ENCODE measurements at regions not wholly inside any gene's neighbourhood (a gene's known extent, or its start where the extent isn't known, plus 50 kb on each side); places are given as distances from the start of the nearest gene placed in this dataset.

GRCh38 chr6:22690446-22690845, 121.1 kb downstream of the HDGFL1 start:
- no peak overlapping the region for H3K27ac ChIP-seq
- no peak for DNase-seq
- no peaks in the 10 kb centered on the region for H3K27me3 ChIP-seq
- WGBS, 2 donors = 96% methylated on average over 2 of the region's 2 CpGs
- TF ChIP-seq POLR2AphosphoS5 (IDR thresholded peaks at IDR 0.05) (no peak), EP300 (IDR thresholded peaks at IDR 0.05) (no peak), CTCF (IDR thresholded peaks at IDR 0.05) (no peak), POLR2A (IDR thresholded peaks at IDR 0.05) (no peak)
- H3K9me3 ChIP-seq = no peaks in the 10 kb centered on the region
- no peaks in the 10 kb centered on the region for H3K36me3 ChIP-seq
- H3K4me1 ChIP-seq = no peaks in the 10 kb centered on the region
- intact Hi-C loops (cut with DNase I) = no loop called here
- H3K4me3 ChIP-seq = no peak overlapping the region

- no peak overlapping the region for H3K4me3 ChIP-seq
- TF ChIP-seq POLR2AphosphoS5 (IDR thresholded peaks at IDR 0.05) = no peak
- no peak for TF ChIP-seq POLR2A (IDR thresholded peaks at IDR 0.05)
- no peak for TF ChIP-seq EP300 (IDR thresholded peaks at IDR 0.05)
- no peak for TF ChIP-seq CTCF (IDR thresholded peaks at IDR 0.05)
- no peak overlapping the region for H3K27ac ChIP-seq
- intact Hi-C loops (cut with DNase I) = no loop called here
- no peaks in the 10 kb centered on the region for H3K27me3 ChIP-seq
- no peaks in the 10 kb centered on the region for H3K36me3 ChIP-seq
- no peaks in the 10 kb centered on the region for H3K9me3 ChIP-seq
- 70 to 83% methylated on average over 1 of the region's 1 CpG for WGBS, 2 donors
- no peaks in the 10 kb centered on the region for H3K4me1 ChIP-seq
- no peak for DNase-seq
These were observed 124.8 kb downstream of the HDGFL1 start for GRCh38 chr6:22694092-22694724.

GRCh38 chr6:22696481-22696880, 127.1 kb downstream of the HDGFL1 start:
- 91 to 92% methylated on average over 4 of the region's 4 CpGs for WGBS, 2 donors

GRCh38 chr6:22697306-22697705, 127.9 kb downstream of the HDGFL1 start:
- Histone ChIP-seq H3K27ac (no peak overlapping the region), H3K4me3 (no peak overlapping the region), H3K27me3 (no peaks in the 10 kb centered on the region), H3K9me3 (no peaks in the 10 kb centered on the region), H3K36me3 (no peaks in the 10 kb centered on the region), H3K4me1 (no peaks in the 10 kb centered on the region)
- TF ChIP-seq POLR2AphosphoS5 (IDR thresholded peaks at IDR 0.05) (no peak), CTCF (IDR thresholded peaks at IDR 0.05) (no peak), EP300 (IDR thresholded peaks at IDR 0.05) (no peak), POLR2A (IDR thresholded peaks at IDR 0.05) (no peak)
- DNase-seq = no peak
- WGBS, 2 donors = 81 to 91% methylated on average over 2 of the region's 2 CpGs
- intact Hi-C loops (cut with DNase I) = no loop called here

More at GRCh38 chr6:22696481-22696880, 127.1 kb downstream of the HDGFL1 start:
- DNase-seq = no peak
- no peaks in the 10 kb centered on the region for H3K27me3 ChIP-seq
- H3K4me1 ChIP-seq = no peaks in the 10 kb centered on the region
- H3K4me3 ChIP-seq = no peak overlapping the region
- no peak overlapping the region for H3K27ac ChIP-seq
- TF ChIP-seq POLR2A (IDR thresholded peaks at IDR 0.05) (no peak), EP300 (IDR thresholded peaks at IDR 0.05) (no peak), CTCF (IDR thresholded peaks at IDR 0.05) (no peak), POLR2AphosphoS5 (IDR thresholded peaks at IDR 0.05) (no peak)
- intact Hi-C loops (cut with DNase I) = no loop called here
- H3K36me3 ChIP-seq = no peaks in the 10 kb centered on the region
- no peaks in the 10 kb centered on the region for H3K9me3 ChIP-seq

GRCh38 chr6:22699151-22699550, 129.8 kb downstream of the HDGFL1 start:
- intact Hi-C loops (cut with DNase I) = no loop called here
- 69 to 78% methylated on average over 6 of the region's 6 CpGs for WGBS, 2 donors
- H3K9me3 ChIP-seq = no peaks in the 10 kb centered on the region
- no peaks in the 10 kb centered on the region for H3K27me3 ChIP-seq
- no peak for DNase-seq
- no peak overlapping the region for H3K4me3 ChIP-seq
- H3K27ac ChIP-seq = no peak overlapping the region
- TF ChIP-seq POLR2A (IDR thresholded peaks at IDR 0.05) = no peak
- TF ChIP-seq POLR2AphosphoS5 (IDR thresholded peaks at IDR 0.05) = no peak
- TF ChIP-seq CTCF (IDR thresholded peaks at IDR 0.05) = no peak
- no peak for TF ChIP-seq EP300 (IDR thresholded peaks at IDR 0.05)
- no peaks in the 10 kb centered on the region for H3K4me1 ChIP-seq
- no peaks in the 10 kb centered on the region for H3K36me3 ChIP-seq

Measured in sigmoid colon (tissue), 6 donors.